T-helper 1 cell treated with Interleukin-12 subunit alpha and Interleukin-12 subunit beta and Interleukin-4 antibody, amounts not matched to agents 30 μg/mL and 1 μg/mL, for 36 hours (primary cell): ENCODE measurements at regions not wholly inside any gene's neighbourhood (a gene's known extent, or its start where the extent isn't known, plus 50 kb on each side); places are given as distances from the start of the nearest gene placed in this dataset.
"Not testable (repeated sequence)": the region's sequence is repeated elsewhere in the genome, so short reads cannot be mapped to it uniquely, and the experiment has no call there.

Experiments used
- H3K27ac Mint-ChIP-seq: one replicate; pipeline ENCODE4 v1.8.0; 2021; ENCODE audit warnings: mild to moderate bottlenecking, mixed read lengths
- H3K27me3 Mint-ChIP-seq: one replicate; pipeline ENCODE4 v1.8.0; 2021; ENCODE audit warnings: low read depth, mixed read lengths
- H3K36me3 Mint-ChIP-seq: one replicate; pipeline ENCODE4 v1.8.0; 2021; ENCODE audit warnings: low read depth, mixed read lengths
- H3K4me1 Mint-ChIP-seq: one replicate; pipeline ENCODE4 v1.8.0; 2021; ENCODE audit warnings: low read depth, mixed read lengths
- H3K4me3 Mint-ChIP-seq: one replicate; pipeline ENCODE4 v1.8.0; 2021; ENCODE audit warnings: mild to moderate bottlenecking, moderate library complexity, mixed read lengths
- H3K9me3 Mint-ChIP-seq: one replicate; pipeline ENCODE4 v1.8.0; 2021; ENCODE audit warnings: mixed read lengths

- not testable (repeated sequence) for H3K27ac Mint-ChIP-seq, H3K27me3 Mint-ChIP-seq, H3K4me3 Mint-ChIP-seq, H3K36me3 Mint-ChIP-seq, H3K9me3 Mint-ChIP-seq, H3K4me1 Mint-ChIP-seq
Measured at GRCh38 chr10:45541032-45541431, 131.5 kb downstream of the ZFAND4 start.

- H3K36me3 Mint-ChIP-seq, H3K4me3 Mint-ChIP-seq, H3K27ac Mint-ChIP-seq, H3K27me3 Mint-ChIP-seq, H3K9me3 Mint-ChIP-seq, H3K4me1 Mint-ChIP-seq: not testable (repeated sequence)
Measured at GRCh38 chr10:45540589-45540988, 132.0 kb downstream of the ZFAND4 start.

GRCh38 chr10:45539569-45539968, 133.0 kb downstream of the ZFAND4 start:
- H3K27ac Mint-ChIP-seq, H3K4me3 Mint-ChIP-seq, H3K27me3 Mint-ChIP-seq, H3K9me3 Mint-ChIP-seq, H3K4me1 Mint-ChIP-seq, H3K36me3 Mint-ChIP-seq: not testable (repeated sequence)

GRCh38 chr10:45534572-45534971, 138.0 kb downstream of the ZFAND4 start:
- Mint-ChIP-seq H3K27ac (no peak overlapping the region), H3K4me1 (no peaks in the 10 kb centered on the region), H3K27me3 (no peaks in the 10 kb centered on the region), H3K9me3 (no peaks in the 10 kb centered on the region), H3K4me3 (no peak overlapping the region), H3K36me3 (peaks cover 11% of the 10 kb centered on the region)

GRCh38 chr10:45532480-45532879, 140.1 kb downstream of the ZFAND4 start:
- Mint-ChIP-seq H3K27ac (no peak overlapping the region), H3K4me1 (no peaks in the 10 kb centered on the region), H3K4me3 (no peak overlapping the region), H3K9me3 (peaks cover 3% of the 10 kb centered on the region), H3K27me3 (no peaks in the 10 kb centered on the region), H3K36me3 (peaks cover 13% of the 10 kb centered on the region)

GRCh38 chr10:45526309-45526905, 146.2 kb downstream of the ZFAND4 start:
- H3K27me3 Mint-ChIP-seq: no peaks in the 10 kb centered on the region
- peaks cover 3% of the 10 kb centered on the region for H3K9me3 Mint-ChIP-seq
- no peaks in the 10 kb centered on the region for H3K4me1 Mint-ChIP-seq
- no peak overlapping the region for H3K27ac Mint-ChIP-seq
- no peak overlapping the region for H3K4me3 Mint-ChIP-seq
- H3K36me3 Mint-ChIP-seq: peaks cover 10% of the 10 kb centered on the region

- no peak overlapping the region for H3K4me3 Mint-ChIP-seq
- no peaks in the 10 kb centered on the region for H3K36me3 Mint-ChIP-seq
- H3K27ac Mint-ChIP-seq: no peak overlapping the region
- H3K4me1 Mint-ChIP-seq: peaks cover 3% of the 10 kb centered on the region
- H3K27me3 Mint-ChIP-seq: no peaks in the 10 kb centered on the region
- H3K9me3 Mint-ChIP-seq: no peaks in the 10 kb centered on the region
Measured at GRCh38 chr10:45520476-45520875, 146.5 kb downstream of the ALOX5 start.

- Mint-ChIP-seq H3K36me3 (no peaks in the 10 kb centered on the region), H3K9me3 (no peaks in the 10 kb centered on the region), H3K4me1 (peaks cover 3% of the 10 kb centered on the region), H3K27me3 (no peaks in the 10 kb centered on the region), H3K4me3 (no peak overlapping the region), H3K27ac (no peak overlapping the region)
Measured at GRCh38 chr10:45518741-45519140, 144.7 kb downstream of the ALOX5 start.

GRCh38 chr10:45515630-45516029, 141.6 kb downstream of the ALOX5 start:
- no peak overlapping the region for H3K27ac Mint-ChIP-seq
- H3K4me3 Mint-ChIP-seq: no peak overlapping the region
- no peaks in the 10 kb centered on the region for H3K27me3 Mint-ChIP-seq
- peaks cover 3% of the 10 kb centered on the region for H3K4me1 Mint-ChIP-seq
- H3K9me3 Mint-ChIP-seq: no peaks in the 10 kb centered on the region
- H3K36me3 Mint-ChIP-seq: no peaks in the 10 kb centered on the region

- peaks cover 3% of the 10 kb centered on the region for H3K4me1 Mint-ChIP-seq
- H3K27me3 Mint-ChIP-seq: no peaks in the 10 kb centered on the region
- H3K9me3 Mint-ChIP-seq: no peaks in the 10 kb centered on the region
- no peaks in the 10 kb centered on the region for H3K36me3 Mint-ChIP-seq
- H3K4me3 Mint-ChIP-seq: no peak overlapping the region
- no peak overlapping the region for H3K27ac Mint-ChIP-seq
Measured at GRCh38 chr10:45514291-45515270, 140.6 kb downstream of the ALOX5 start.

GRCh38 chr10:45513551-45513950, 139.5 kb downstream of the ALOX5 start:
- Mint-ChIP-seq H3K27ac (no peak overlapping the region), H3K4me3 (no peak overlapping the region), H3K27me3 (no peaks in the 10 kb centered on the region), H3K4me1 (peaks cover 3% of the 10 kb centered on the region), H3K36me3 (no peaks in the 10 kb centered on the region), H3K9me3 (no peaks in the 10 kb centered on the region)

- not testable (repeated sequence) for H3K9me3 Mint-ChIP-seq, H3K36me3 Mint-ChIP-seq, H3K27ac Mint-ChIP-seq, H3K4me3 Mint-ChIP-seq, H3K4me1 Mint-ChIP-seq, H3K27me3 Mint-ChIP-seq
Measured at GRCh38 chr10:45511926-45512325, 137.9 kb downstream of the ALOX5 start.

GRCh38 chr10:45509491-45509890, 135.5 kb downstream of the ALOX5 start:
- no peaks in the 10 kb centered on the region for H3K36me3 Mint-ChIP-seq
- H3K27me3 Mint-ChIP-seq: no peaks in the 10 kb centered on the region
- H3K4me1 Mint-ChIP-seq: no peaks in the 10 kb centered on the region
- H3K27ac Mint-ChIP-seq: no peak overlapping the region
- no peaks in the 10 kb centered on the region for H3K9me3 Mint-ChIP-seq
- H3K4me3 Mint-ChIP-seq: no peak overlapping the region

GRCh38 chr10:45505311-45505710, 131.3 kb downstream of the ALOX5 start:
- no peak overlapping the region for H3K4me3 Mint-ChIP-seq
- no peak overlapping the region for H3K27ac Mint-ChIP-seq
- peaks cover 4% of the 10 kb centered on the region for H3K27me3 Mint-ChIP-seq
- H3K4me1 Mint-ChIP-seq: peaks cover 2% of the 10 kb centered on the region
- no peaks in the 10 kb centered on the region for H3K9me3 Mint-ChIP-seq
- no peaks in the 10 kb centered on the region for H3K36me3 Mint-ChIP-seq

- Mint-ChIP-seq H3K4me1 (peaks cover 2% of the 10 kb centered on the region), H3K4me3 (no peak overlapping the region), H3K36me3 (peaks cover 1% of the 10 kb centered on the region), H3K27me3 (peaks cover 4% of the 10 kb centered on the region), H3K27ac (no peak overlapping the region), H3K9me3 (peaks cover 2% of the 10 kb centered on the region)
Measured at GRCh38 chr10:45502458-45502857, 128.4 kb downstream of the ALOX5 start.
